GM12865 (cell line): ENCODE measurements at regions not wholly inside any gene's neighbourhood (a gene's known extent, or its start where the extent isn't known, plus 50 kb on each side); places are given as distances from the start of the nearest gene placed in this dataset.

Experiments used
- DNase-seq: peaks from one replicate; pipeline ENCODE4 v3.0.0; 2010; ENCODE audit warnings: low read depth
- H3K4me3 ChIP-seq: 2 replicates; pipeline ENCODE4 v1.5.1; 2011; ENCODE audit warnings: mild to moderate bottlenecking, low read depth, low read length, control low read depth
- TF ChIP-seq, protein P1 (sequence below): IDR thresholded peaks from 2 replicates; pipeline ENCODE4 v1.5.1; 2011; ENCODE audit warnings: low read length, control low read depth, low read depth, inconsistent platforms; ENCODE audit not compliant: insufficient read depth; ENCODE audit errors: missing control alignments

DNA sequence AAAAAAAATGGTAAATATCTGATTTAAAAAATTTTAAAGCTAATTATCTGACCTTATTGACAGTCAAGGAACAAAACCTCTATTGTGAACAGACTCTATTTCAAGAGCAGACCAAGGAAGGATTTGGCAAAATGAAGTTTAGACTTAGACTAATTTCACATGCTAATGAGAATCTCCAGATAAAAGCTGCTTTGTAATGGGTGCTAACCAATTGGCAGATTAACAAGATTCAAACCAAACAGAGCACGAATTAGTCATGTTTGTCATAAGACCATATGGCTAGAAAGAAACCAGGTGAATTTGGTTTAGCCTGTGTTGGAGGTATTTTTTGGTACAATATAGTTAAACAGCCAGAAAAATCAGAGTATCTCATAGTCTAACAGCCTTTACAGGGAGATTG, 429.1 kb upstream of the NFE2L3 start:
- no peak for DNase-seq
- TF ChIP-seq, protein P1, sequence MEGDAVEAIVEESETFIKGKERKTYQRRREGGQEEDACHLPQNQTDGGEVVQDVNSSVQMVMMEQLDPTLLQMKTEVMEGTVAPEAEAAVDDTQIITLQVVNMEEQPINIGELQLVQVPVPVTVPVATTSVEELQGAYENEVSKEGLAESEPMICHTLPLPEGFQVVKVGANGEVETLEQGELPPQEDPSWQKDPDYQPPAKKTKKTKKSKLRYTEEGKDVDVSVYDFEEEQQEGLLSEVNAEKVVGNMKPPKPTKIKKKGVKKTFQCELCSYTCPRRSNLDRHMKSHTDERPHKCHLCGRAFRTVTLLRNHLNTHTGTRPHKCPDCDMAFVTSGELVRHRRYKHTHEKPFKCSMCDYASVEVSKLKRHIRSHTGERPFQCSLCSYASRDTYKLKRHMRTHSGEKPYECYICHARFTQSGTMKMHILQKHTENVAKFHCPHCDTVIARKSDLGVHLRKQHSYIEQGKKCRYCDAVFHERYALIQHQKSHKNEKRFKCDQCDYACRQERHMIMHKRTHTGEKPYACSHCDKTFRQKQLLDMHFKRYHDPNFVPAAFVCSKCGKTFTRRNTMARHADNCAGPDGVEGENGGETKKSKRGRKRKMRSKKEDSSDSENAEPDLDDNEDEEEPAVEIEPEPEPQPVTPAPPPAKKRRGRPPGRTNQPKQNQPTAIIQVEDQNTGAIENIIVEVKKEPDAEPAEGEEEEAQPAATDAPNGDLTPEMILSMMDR = no peak
- H3K4me3 ChIP-seq = no peak overlapping the region

DNA sequence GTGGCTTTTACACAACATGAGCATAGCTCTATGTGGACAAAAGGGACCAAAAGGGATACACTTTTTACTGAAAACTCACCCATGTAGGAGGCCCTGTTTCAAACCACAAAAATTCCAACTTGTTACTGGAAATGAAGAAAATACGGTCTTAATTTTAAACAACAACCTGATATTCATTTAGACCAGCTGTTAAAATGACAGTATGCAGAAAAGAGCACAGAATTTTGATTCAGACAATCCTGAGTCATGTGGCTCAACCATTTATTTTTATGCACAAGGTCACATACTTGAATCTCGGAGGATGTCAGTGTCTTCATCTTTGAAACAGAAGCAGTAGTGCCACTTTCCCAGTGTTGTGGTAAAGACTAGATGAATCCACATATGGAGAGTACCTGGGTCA, 426.5 kb upstream of the NFE2L3 start:
- DNase-seq = no peak
- TF ChIP-seq, protein P1 = no peak
- H3K4me3 ChIP-seq = no peak overlapping the region

DNA sequence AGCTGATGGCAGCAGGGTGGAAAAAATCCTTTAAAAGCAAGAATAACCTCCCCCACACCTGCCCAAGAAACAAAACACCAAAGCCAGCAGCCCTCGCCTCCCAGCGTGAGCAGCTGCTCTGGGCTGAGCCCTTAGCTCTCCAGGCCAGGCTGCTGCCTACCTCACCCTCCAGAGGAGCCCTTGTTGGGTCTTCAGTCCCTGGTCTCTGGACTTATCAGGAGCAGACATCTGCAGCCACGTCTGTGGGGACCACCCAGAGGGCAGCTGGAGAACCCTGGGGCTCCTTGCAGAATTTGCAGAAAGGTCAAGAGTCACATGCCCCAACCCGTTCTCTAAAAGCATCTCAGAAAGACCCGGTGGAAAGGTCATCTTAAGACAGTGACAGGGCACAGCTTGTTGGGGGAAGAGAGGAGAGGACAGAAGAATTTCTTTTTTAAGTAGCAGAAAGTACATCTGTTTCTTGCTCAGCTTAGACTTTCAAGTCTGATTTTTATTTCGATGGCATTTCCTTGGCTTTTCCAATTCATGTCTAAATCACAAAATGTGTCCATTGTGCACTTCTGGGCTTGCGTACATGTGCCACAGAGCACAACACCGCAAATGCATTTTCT, 425.7 kb upstream of the NFE2L3 start:
- DNase-seq = no peak
- no peak overlapping the region for H3K4me3 ChIP-seq
- TF ChIP-seq, protein P1 = no peak

DNA sequence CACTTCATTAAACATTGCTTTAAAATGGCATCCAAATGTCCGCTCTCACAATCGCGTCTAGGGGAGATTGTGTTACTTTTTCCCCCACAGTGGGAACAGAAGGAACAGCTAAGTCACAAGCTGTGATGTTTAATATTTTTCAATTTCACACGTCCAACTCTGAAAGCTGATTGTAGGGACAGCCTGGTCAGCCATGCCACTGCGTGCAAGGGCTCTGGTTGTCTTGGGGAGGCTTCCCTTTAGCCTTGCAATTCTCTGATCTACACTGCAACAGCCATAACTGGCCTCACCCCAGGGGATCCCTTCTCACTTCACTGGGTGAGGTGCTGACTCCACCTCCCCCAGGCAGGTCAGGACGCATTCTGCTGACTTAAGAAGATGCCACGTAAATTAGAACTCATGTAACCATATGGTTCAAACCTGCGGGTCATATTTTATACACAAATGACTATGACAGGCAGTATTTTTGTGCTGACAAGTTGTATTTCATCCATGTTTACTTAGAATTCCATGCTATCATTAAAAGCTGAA, 425.2 kb upstream of the NFE2L3 start:
- TF ChIP-seq, protein P1 = no peak
- H3K4me3 ChIP-seq = no peak overlapping the region
- DNase-seq = no peak

DNA sequence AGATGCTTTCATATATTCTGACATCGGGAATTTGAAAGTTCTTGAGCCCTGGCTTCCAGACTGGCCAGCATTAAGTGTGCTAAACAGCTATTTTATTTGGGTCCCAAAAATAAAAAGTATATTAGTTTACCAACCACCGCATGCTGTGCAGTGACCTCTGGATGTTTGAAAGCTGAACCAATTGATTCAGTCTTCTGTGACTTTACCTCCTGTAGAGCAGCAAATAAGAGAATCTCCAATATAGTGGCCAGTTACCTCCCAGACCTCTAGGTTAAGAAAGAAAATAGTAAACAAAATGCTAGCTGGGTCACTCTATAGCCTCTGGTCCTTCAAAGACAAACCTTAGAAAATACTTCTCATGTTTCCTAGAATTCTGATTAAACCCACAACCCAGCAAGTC, 424.6 kb upstream of the NFE2L3 start:
- TF ChIP-seq, protein P1 = no peak
- no peak for DNase-seq
- H3K4me3 ChIP-seq = no peak overlapping the region

DNA sequence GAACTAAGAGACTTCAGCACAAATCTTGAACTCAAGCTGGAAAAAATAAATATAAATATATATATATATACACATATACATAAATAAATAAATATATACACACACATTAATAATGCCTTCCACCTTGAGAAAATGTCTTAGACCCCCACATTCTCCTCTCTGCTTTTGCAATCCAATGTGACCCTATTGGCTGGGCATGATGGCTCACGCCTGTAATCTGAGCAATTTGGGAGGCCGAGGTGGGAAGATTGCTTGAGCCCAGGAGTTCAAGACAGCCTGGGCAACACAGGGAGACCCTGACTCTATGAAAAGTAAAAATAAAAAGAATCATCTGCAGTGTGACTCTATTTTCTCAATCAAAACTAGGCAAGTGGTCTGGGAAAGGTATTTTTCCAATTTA, 424.1 kb upstream of the NFE2L3 start:
- no peak for DNase-seq
- TF ChIP-seq, protein P1 = no peak
- no peak overlapping the region for H3K4me3 ChIP-seq
